Endothelial cell of umbilical vein (primary cell): ENCODE measurements at regions not wholly inside any gene's neighbourhood (a gene's known extent, or its start where the extent isn't known, plus 50 kb on each side); places are given as distances from the start of the nearest gene placed in this dataset.
A peak's percentile ranks its signal among the peaks of the same experiment; 100 is the strongest.

ENCODE experiments used
- BruUV-seq: library from RNA; stranded (reverse); fragments of 400-500 nt; replicated peaks from 2 replicates; lab custom pipeline; 2021; lab: Mats Ljungman, UMichigan
- CTCF ChIA-PET: fragments of 300-600, 350-600 bp; sonication (Branson Sonifier 250); formaldehyde crosslinking; loops from one replicate; lab custom pipeline; 2021; ENCODE audit warnings: antibody characterized with exemption, inconsistent platforms; lab: Charles Lee
- POLR2A ChIA-PET: fragments of 300-600, 350-600 bp; sonication (Branson Sonifier 250); formaldehyde crosslinking; loops from one replicate; lab custom pipeline; 2021; ENCODE audit warnings: antibody characterized with exemption, inconsistent platforms; lab: Charles Lee
- DNase-seq: peaks from one replicate; pipeline ENCODE4 v3.0.0-alpha.2; 2011; ENCODE audit warnings: low read depth, low spot score
- FAIRE-seq: peaks from 2 replicates; lab custom pipeline; 2011; peaks lifted over from hg19 to GRCh38; lab: Jason Lieb, UNC
- H2AFZ ChIP-seq: 2 replicates; pipeline ENCODE4 v1.6.0; 2012; ENCODE audit warnings: low read depth, low read length, control low read depth, inconsistent platforms
- H3K27ac ChIP-seq: 2 replicates; pipeline ENCODE4 v1.5.1; 2011; ENCODE audit warnings: low read depth, mild to moderate bottlenecking, control low read depth, low read length, moderate library complexity; ENCODE audit not compliant: insufficient read depth
- H3K27me3 ChIP-seq, 2 experiments: 2 replicates each; pipeline versions ENCODE4 v1.6.0 to v1.6.1; 2011; ENCODE audit warnings: low read length in 2 of 2, mixed read lengths in 1 of 2; ENCODE audit not compliant: control insufficient read depth in 2 of 2, insufficient read depth in 2 of 2
- H3K36me3 ChIP-seq, 2 experiments: 2 replicates in 1 of 2; 3 replicates in 1 of 2; pipeline ENCODE4 v1.5.1; 2011; ENCODE audit warnings: low read length in 2 of 2, mild to moderate bottlenecking in 1 of 2, moderate library complexity in 1 of 2; ENCODE audit not compliant: control insufficient read depth in 2 of 2, insufficient read depth in 2 of 2; ENCODE audit errors: extremely low read depth in 1 of 2
- H3K4me1 ChIP-seq: 3 replicates; pipeline ENCODE4 v1.5.1; 2011; ENCODE audit warnings: mild to moderate bottlenecking, low read length; ENCODE audit not compliant: control insufficient read depth, insufficient read depth; ENCODE audit errors: extremely low read depth
- H3K4me2 ChIP-seq: 2 replicates; pipeline ENCODE4 v1.6.1; 2011; ENCODE audit warnings: low read length, control low read depth, mixed read lengths; ENCODE audit not compliant: insufficient read depth
- H3K4me3 ChIP-seq, 3 experiments: fragments of 200-600 bp in 1 of 3; sonication (generic), shearing (Covaris generic) in 1 of 3; replicated peaks in 1 of 3; 2 replicates each; pipeline ENCODE4 v1.5.1; 2011 to 2016; ENCODE audit warnings: control low read depth in 3 of 3, low read length in 3 of 3, mild to moderate bottlenecking in 2 of 3, inconsistent platforms in 1 of 3, low read depth in 1 of 3, moderate library complexity in 1 of 3; ENCODE audit not compliant: insufficient read depth in 1 of 3
- H3K79me2 ChIP-seq: 2 replicates; pipeline ENCODE4 v1.6.0; 2012; ENCODE audit warnings: low read length, inconsistent platforms; ENCODE audit not compliant: control insufficient read depth, insufficient read depth
- H3K9ac ChIP-seq: replicated peaks from 2 replicates; pipeline ENCODE3; 2011; ENCODE audit warnings: low read length, control low read depth; ENCODE audit not compliant: insufficient read depth; ENCODE audit errors: extremely low read depth
- H3K9me1 ChIP-seq: replicated peaks from 3 replicates; pipeline ENCODE4 v1.6.0; 2011; ENCODE audit warnings: mild to moderate bottlenecking, low read length; ENCODE audit not compliant: control insufficient read depth, insufficient read depth; ENCODE audit errors: extremely low read depth
- H3K9me3 ChIP-seq: replicated peaks from 2 replicates; pipeline ENCODE4 v1.5.1; 2012; ENCODE audit warnings: low read length, inconsistent platforms; ENCODE audit not compliant: control insufficient read depth, insufficient read depth
- H4K20me1 ChIP-seq: replicated peaks from 2 replicates; pipeline ENCODE3; 2011; ENCODE audit warnings: mild to moderate bottlenecking, low read length; ENCODE audit not compliant: control insufficient read depth, insufficient read depth; ENCODE audit errors: extremely low read depth
- EZH2 ChIP-seq: IDR thresholded peaks from 2 replicates; pipeline ENCODE4 v1.6.1; 2012; ENCODE audit warnings: borderline replicate concordance, low read depth, mild to moderate bottlenecking, moderate library complexity, low read length, inconsistent platforms; ENCODE audit not compliant: severe bottlenecking
- FOS ChIP-seq: IDR thresholded peaks from 2 replicates; pipeline ENCODE4 v1.6.1; 2011; ENCODE audit warnings: mild to moderate bottlenecking, low read length, moderate library complexity, borderline replicate concordance; ENCODE audit not compliant: insufficient read depth
- GATA2 ChIP-seq: IDR thresholded peaks from 2 replicates; pipeline ENCODE4 v1.7.0; 2011; ENCODE audit warnings: low read depth, mild to moderate bottlenecking, moderate library complexity, mixed read lengths, low read length; ENCODE audit not compliant: insufficient read length, insufficient read depth
- JUN ChIP-seq: IDR thresholded peaks from 2 replicates; pipeline ENCODE4 v1.6.1; 2011; ENCODE audit warnings: borderline replicate concordance, low read depth; ENCODE audit not compliant: insufficient read length, insufficient read depth
- MAX ChIP-seq: IDR thresholded peaks from 2 replicates; pipeline ENCODE4 v1.6.1; 2011; ENCODE audit not compliant: insufficient read depth, insufficient read length
- MYC ChIP-seq: IDR thresholded peaks from one replicate; pipeline ENCODE4 v1.6.1; 2011; ENCODE audit warnings: mild to moderate bottlenecking, low read depth, low read length
- POLR2A ChIP-seq: IDR thresholded peaks from 2 replicates; pipeline ENCODE4 v1.6.1; 2012; ENCODE audit warnings: low read depth, mild to moderate bottlenecking, control low read depth, low read length
- POLR2AphosphoS5 ChIP-seq: IDR thresholded peaks from 2 replicates; pipeline ENCODE4 v1.6.1; 2012; ENCODE audit warnings: low read depth, mild to moderate bottlenecking, control low read depth, low read length, moderate library complexity; ENCODE audit not compliant: insufficient read depth
- dilution Hi-C: fragments of 300-500 bp; cut with MboI; formaldehyde crosslinking; loops from one replicate; pipeline ENCODE4 v1.15.0; 2019; ENCODE audit warnings: low sequenced_read_pairs; ENCODE audit not compliant: extremely low pct_ligation_motif_present
- intact Hi-C: fragments of 100-400 bp; cut with micrococcal nuclease; formaldehyde crosslinking; loops from one replicate; pipeline ENCODE4 v1.10.0; 2022
- TF ChIP-seq, protein P1 (sequence below), 2 donors: IDR thresholded peaks; 1 replicate in 1 of 2; 2 replicates in 1 of 2; pipeline ENCODE4 v1.5.1; 2011; ENCODE audit warnings: low read length in 2 of 2, mild to moderate bottlenecking in 2 of 2, moderate library complexity in 2 of 2, control low read depth in 1 of 2, inconsistent platforms in 1 of 2, low read depth in 1 of 2; ENCODE audit not compliant: insufficient read depth in 1 of 2; ENCODE audit errors: extremely low read depth in 1 of 2

DNA sequence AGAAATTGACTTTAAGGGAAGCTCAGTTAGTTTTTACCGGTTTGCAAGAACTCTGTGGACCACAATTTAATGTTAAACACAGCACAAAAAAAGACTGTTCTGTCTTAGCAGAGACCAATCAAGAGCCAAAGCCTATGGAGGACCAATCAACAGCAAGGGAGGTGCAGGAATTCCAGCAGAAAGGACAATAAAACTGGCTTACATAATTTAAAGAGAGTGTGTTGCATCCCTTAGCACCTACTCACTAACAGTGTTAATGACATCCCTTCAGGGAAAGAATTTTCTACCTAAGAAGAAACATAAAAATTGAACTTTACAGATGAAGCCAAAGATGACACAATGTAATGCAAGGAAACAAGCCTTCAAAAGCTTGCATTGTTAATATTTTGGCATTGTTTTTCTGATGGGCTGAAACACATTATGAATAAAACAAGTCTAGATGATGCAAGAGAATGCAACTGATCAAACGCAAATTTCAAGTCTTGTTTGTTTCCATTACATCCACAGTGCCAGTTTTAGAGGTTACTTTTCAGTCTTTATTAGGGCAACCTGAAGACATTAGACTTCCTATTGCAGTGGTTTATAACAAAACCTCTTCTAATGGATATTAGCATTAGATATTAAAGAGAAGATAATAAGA, 111.3 kb upstream of the FST start:
- FAIRE-seq (no peak), DNase-seq (no peak)
- ChIA-PET CTCF (interaction anchor here (1.0 to 1.3 kb wide), 3 partner anchors 10 to 17 kb away, joined by 3 to 4 read pairs (median 3); no protein-coding TSS in a partner anchor), POLR2A (no interaction called here)
- no peaks in the 10 kb centered on the region for H3K27me3 ChIP-seq
- no peaks in the 10 kb centered on the region for H4K20me1 ChIP-seq
- no peak overlapping the region for H3K9ac ChIP-seq
- H3K9me1 ChIP-seq: no peaks in the 10 kb centered on the region
- H3K9me3 ChIP-seq: no peaks in the 10 kb centered on the region
- no peaks in the 10 kb centered on the region for H3K36me3 ChIP-seq
- BruUV-seq: no TSS peak
- intact Hi-C loops (no loop called here), dilution Hi-C loops (no loop called here)
- peak overlapping the region; percentile 27 for H2AFZ ChIP-seq
- H3K4me2 ChIP-seq: no peak overlapping the region
- H3K79me2 ChIP-seq: no peaks in the 10 kb centered on the region
- no peak for TF ChIP-seq POLR2AphosphoS5
- H3K4me3 ChIP-seq: no peak overlapping the region
- H3K27ac ChIP-seq: no peak overlapping the region
- H3K4me1 ChIP-seq: peaks cover 16% of the 10 kb centered on the region

DNA sequence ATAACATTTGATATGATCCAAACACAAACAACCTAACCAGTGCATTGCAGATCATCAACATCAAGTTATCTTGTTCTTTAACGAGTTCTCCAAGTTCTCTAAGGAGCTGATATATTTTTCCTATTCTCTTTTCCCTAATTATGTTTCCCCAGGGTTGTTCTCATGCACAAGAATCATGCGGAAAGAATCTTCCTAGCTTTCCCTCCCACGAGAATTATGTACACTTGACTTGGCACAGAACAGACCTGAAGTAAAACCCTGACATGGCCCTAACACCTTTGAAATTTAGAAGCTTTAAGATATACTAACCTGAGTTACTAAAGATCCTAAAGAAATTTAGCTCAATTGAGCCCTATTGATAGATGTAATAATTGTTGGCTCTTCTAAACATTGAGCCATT, 110.7 kb upstream of the FST start:
- Histone ChIP-seq H3K27me3 (no peaks in the 10 kb centered on the region), H4K20me1 (no peaks in the 10 kb centered on the region), H3K36me3 (no peaks in the 10 kb centered on the region), H2AFZ (no peak overlapping the region), H3K9ac (no peak overlapping the region), H3K9me1 (no peaks in the 10 kb centered on the region), H3K4me3 (no peak overlapping the region), H3K4me1 (peaks cover 18% of the 10 kb centered on the region), H3K4me2 (no peak overlapping the region), H3K9me3 (no peaks in the 10 kb centered on the region), H3K79me2 (no peaks in the 10 kb centered on the region), H3K27ac (no peak overlapping the region)
- POLR2A ChIA-PET: no interaction called here
- FAIRE-seq (no peak), DNase-seq (no peak)
- intact Hi-C loops (no loop called here), dilution Hi-C loops (no loop called here)
- CTCF ChIA-PET: interaction anchor here (1.2 to 1.3 kb wide), 2 partner anchors 11 kb away, joined by 3 to 4 read pairs; no protein-coding TSS in a partner anchor
- BruUV-seq: no TSS peak
- TF ChIP-seq MYC (no peak), FOS (no peak), JUN (no peak), GATA2 (no peak), POLR2AphosphoS5 (no peak), MAX (no peak), POLR2A (no peak), EZH2 (no peak)
- TF ChIP-seq, protein P1, sequence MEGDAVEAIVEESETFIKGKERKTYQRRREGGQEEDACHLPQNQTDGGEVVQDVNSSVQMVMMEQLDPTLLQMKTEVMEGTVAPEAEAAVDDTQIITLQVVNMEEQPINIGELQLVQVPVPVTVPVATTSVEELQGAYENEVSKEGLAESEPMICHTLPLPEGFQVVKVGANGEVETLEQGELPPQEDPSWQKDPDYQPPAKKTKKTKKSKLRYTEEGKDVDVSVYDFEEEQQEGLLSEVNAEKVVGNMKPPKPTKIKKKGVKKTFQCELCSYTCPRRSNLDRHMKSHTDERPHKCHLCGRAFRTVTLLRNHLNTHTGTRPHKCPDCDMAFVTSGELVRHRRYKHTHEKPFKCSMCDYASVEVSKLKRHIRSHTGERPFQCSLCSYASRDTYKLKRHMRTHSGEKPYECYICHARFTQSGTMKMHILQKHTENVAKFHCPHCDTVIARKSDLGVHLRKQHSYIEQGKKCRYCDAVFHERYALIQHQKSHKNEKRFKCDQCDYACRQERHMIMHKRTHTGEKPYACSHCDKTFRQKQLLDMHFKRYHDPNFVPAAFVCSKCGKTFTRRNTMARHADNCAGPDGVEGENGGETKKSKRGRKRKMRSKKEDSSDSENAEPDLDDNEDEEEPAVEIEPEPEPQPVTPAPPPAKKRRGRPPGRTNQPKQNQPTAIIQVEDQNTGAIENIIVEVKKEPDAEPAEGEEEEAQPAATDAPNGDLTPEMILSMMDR (IDR thresholded peaks at IDR 0.05; ENCODE audit: extremely low read depth in 1 of 2, insufficient read depth in 1 of 2, low read depth in 1 of 2, low read length in 2 of 2): no peak
